ENCODE measurements at regions not wholly inside any gene's neighbourhood (a gene's known extent, or its start where the extent isn't known, plus 50 kb on each side); places are given as distances from the start of the nearest gene placed in this dataset.

DNA sequence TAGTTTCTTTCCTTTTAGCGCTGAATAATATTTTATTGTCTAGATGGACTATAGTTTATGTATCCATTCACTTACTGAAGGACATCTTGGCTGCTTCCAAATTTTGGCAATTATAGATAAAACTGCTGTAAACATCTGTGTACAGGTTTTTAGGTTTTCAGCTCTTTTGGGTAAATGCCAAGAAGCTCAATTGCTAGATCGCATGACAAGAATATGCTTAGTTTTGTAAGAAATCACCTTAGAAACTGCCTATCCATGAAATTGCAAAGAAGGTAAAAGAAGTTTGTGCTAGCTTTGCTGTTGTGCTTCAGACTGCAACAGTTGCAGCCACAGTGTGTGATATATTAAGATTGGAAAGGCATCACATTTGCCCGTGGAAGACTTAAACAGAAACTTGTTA is 103.2 kb upstream of the TNS3 start:
- TF ChIP-seq POLR2A (IDR thresholded peaks at IDR 0.05; ENCODE audit: low read depth, low read length): no peak
- no peak for TF ChIP-seq MAZ (IDR thresholded peaks at IDR 0.05; ENCODE audit: borderline replicate concordance, low read depth, low read length)
- no peak for TF ChIP-seq CTCF (conservative IDR thresholded peaks at IDR 0.05; ENCODE audit: low read depth, low read length)
- no peak for TF ChIP-seq CHD1 (IDR thresholded peaks at IDR 0.05; ENCODE audit: low read depth, low read length)
- no peak for TF ChIP-seq SMC3 (IDR thresholded peaks at IDR 0.05; ENCODE audit: low read depth, low read length)
